Uterus (tissue), 2 donors: ENCODE measurements at regions not wholly inside any gene's neighbourhood (a gene's known extent, or its start where the extent isn't known, plus 50 kb on each side); places are given as distances from the start of the nearest gene placed in this dataset.

ENCODE experiments used
- CTCF ChIP-seq, 4 experiments: fragments of 200-600 bp in 2 of 4; fragments of 450-650 bp in 2 of 4; sonication (generic) in 2 of 4; IDR thresholded peaks; one replicate each; pipeline ENCODE4 v1.5.1; 2016 to 2019; ENCODE audit warnings: antibody characterized with exemption in 4 of 4, mild to moderate bottlenecking in 2 of 4, moderate library complexity in 1 of 4
- POLR2A ChIP-seq, 2 donors: fragments of 450-650 bp; IDR thresholded peaks; one replicate each; pipeline ENCODE4 v1.6.1; 2016; ENCODE audit warnings: antibody characterized with exemption in 2 of 2, mild to moderate bottlenecking in 1 of 2, moderate library complexity in 1 of 2

GRCh38 chr3:167151636-167152035 is 228.5 kb downstream of the ZBBX start:
- TF ChIP-seq CTCF (IDR thresholded peaks at IDR 0.05) (peak in 1 of 4 experiments; percentile 15), POLR2A (IDR thresholded peaks at IDR 0.05) (no peak)
